GM19324 (cell line): ENCODE measurements at regions not wholly inside any gene's neighbourhood (a gene's known extent, or its start where the extent isn't known, plus 50 kb on each side); places are given as distances from the start of the nearest gene placed in this dataset.

Source experiments
- ATAC-seq: cut with Tn5 transposase; IDR thresholded peaks from one replicate; pipeline ENCODE4 v1.9.1; 2021; ENCODE audit warnings: mild to moderate bottlenecking, moderate library complexity; ENCODE audit not compliant: unreplicated experiment, low FRiP score

- ATAC-seq: no peak
These were observed 590.4 kb downstream of the TBC1D4 start for GRCh38 chr13:74891610-74892009.

GRCh38 chr13:74889321-74889720 is 592.6 kb downstream of the TBC1D4 start:
- ATAC-seq: no peak

DNA sequence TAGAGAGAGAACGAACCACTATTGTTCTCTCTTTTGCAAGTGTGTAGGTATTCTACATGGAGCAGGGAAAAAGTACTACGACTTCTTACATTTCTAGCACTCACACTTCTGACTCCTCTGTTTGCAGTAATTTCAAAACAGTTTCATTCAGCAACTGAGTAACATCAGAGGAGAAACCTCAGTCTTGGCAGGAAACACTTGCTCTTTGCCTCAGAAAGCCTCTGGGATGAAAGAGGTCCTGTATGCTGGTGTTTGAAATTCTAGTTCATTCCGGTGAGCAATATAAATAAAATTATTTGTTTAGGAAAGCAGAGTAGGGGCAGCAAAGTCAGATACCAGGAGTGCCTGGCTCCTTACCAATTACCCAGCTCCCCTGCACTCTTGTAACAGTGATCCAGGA is 595.5 kb downstream of the TBC1D4 start:
- ATAC-seq: no peak

GRCh38 chr13:74883834-74884233 is 598.1 kb downstream of the TBC1D4 start:
- ATAC-seq: no peak

- ATAC-seq: no peak
These were observed 610.4 kb downstream of the TBC1D4 start for GRCh38 chr13:74871369-74872070.

DNA sequence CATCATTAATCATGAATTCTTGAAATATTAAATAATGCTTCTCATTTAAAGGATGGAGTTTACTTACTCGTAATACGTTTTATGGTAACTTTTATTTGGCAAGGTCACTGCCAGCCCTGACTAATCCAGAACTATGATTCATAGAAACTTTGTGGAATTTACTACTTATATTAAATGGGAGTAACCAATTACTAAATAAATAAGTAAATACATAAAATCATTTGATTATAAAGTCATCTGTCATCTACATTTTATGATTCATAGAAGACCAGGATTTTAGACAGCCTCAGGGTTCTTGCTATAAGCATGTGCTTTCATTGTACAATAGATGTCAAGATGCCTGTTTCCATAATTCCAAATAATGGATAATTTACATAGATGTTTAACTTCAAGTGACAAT is 611.1 kb downstream of the TBC1D4 start:
- no peak for ATAC-seq

GRCh38 chr13:74869846-74870245 is 612.1 kb downstream of the TBC1D4 start:
- ATAC-seq: no peak

DNA sequence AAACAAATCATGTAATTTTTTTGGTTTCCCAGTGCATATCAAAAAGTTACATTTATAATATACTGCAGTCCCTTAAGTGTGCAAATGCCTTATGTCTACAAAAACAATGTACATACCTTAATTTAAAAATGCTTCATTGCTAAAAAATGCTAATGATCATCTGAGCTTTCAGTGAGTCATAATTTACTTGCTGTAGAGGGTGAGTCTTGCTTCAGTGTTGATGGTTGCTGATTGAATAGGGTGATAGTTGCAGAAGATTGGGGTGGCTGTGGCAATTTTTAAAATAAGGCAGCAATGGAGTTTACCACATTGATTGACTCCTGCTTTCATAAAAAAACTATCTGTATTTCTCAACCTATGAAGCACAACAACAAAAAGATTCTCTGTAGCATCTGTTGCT is 613.9 kb downstream of the TBC1D4 start:
- no peak for ATAC-seq

DNA sequence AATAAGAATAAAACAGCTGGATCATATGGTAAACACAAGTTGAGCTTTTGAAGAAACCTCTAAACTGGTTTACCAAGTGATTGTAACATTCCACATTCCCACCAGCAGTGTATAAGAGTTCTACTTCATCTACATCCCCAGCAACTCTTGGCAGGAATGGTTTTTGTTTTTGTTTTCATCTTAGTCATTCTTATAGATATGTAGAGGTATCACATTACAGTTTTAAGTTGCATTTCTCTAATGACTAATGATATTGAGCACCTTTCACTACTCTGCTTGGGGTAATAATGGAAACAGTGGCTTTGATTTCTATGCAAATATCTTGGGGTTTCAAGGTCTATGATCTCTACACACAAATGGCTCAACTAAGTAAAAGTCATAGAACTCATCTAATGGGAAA is 614.5 kb downstream of the TBC1D4 start:
- no peak for ATAC-seq

GRCh38 chr13:74866101-74866500 is 615.9 kb downstream of the TBC1D4 start:
- no peak for ATAC-seq

DNA sequence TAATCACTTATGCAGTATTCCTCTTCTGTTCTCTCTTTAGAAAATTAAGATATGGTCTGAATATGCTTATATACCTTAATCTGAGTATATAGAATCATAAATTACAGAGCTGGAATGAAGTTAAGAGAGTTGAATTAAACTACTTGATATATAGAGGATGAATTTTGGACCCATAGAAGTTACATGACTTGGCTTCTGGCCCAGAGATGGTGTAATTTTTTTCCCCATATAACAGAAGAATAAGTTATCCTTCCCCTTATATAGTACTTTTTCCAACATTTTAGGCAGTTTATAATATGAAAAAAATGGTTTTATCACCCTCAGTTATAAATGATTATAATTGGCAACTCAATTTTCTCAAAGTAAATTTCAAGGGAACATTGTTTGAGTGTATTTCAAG is 616.3 kb downstream of the TBC1D4 start:
- ATAC-seq: no peak

DNA sequence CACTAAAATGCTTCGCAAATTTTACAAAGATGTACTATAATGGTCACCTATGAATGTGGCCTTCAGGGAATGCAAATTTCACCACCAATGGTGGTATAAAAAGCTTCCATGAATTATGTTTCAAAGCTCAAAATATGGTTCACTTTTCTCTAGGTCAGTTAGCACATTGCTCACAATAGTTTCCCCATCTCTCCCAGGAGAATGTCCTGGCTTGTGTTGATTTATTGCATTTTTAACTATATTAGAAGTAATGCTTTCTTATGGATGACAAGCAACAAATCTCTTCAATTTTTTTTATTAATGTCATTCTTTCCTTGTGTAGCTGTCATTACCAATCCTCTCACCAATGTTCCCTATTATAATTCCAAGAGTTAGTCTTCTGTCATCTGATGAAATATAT is 621.2 kb downstream of the TBC1D4 start:
- ATAC-seq: no peak

- ATAC-seq: no peak
These were observed 631.1 kb downstream of the TBC1D4 start for GRCh38 chr13:74850893-74851292.

GRCh38 chr13:74847966-74848365 is 634.0 kb downstream of the TBC1D4 start:
- ATAC-seq: no peak

DNA sequence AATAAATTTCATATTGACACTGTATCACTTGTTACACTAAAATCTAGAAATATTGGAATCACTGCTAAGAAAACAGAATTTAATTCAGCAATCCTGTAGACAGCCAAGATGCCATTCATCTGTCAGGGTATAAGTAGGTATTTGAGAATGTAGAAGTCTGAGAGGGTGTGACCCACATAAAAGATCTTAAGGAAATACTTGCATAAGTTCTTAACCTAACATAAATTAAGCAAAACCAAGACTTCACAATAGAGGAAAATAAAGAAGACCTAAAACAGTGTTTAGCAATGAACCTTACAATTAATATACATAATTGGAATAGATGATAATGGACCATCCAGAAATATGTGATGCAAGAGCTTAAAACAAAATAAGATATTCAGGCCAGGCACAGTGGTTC is 636.2 kb downstream of the TBC1D4 start:
- ATAC-seq: no peak

- no peak for ATAC-seq
These were observed 640.3 kb downstream of the TBC1D4 start for GRCh38 chr13:74841651-74842050.

DNA sequence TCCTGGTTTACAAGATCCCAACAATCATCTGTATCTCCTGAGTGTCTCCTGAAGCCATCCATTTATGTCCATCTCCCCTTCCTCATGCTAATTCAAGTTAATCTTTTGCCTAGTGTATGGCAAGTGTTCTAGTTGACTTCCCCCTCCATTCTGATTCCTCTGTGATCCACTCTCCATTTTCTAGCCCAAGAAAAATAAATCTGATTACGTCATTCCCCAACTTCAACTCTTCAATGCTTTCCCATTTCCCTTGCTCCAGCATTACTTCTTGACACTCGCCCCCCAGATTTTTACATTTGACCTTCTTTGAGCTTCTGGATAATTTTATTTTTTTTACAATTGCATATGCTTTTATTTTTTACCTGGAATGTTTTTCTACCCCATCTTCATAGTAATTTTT is 640.8 kb downstream of the TBC1D4 start:
- ATAC-seq: no peak

DNA sequence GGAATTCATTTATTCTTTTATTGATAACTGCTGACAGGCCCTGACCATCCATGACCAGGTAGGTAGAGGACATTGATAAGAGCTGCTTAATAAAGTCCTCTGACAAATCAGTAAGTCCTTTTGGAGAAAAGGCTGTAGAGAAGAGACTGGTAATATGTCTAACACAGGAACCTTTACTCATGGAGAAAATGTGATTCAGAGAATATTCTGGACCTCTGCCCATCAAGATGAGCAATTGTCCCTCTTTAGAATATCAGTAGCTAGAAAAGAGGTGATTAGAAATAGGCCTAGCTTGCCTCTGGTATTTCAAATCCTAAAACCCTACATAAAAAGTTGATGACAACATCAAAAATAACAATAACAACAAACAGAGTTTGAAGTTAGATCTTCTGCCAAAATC is 642.3 kb downstream of the TBC1D4 start:
- no peak for ATAC-seq

DNA sequence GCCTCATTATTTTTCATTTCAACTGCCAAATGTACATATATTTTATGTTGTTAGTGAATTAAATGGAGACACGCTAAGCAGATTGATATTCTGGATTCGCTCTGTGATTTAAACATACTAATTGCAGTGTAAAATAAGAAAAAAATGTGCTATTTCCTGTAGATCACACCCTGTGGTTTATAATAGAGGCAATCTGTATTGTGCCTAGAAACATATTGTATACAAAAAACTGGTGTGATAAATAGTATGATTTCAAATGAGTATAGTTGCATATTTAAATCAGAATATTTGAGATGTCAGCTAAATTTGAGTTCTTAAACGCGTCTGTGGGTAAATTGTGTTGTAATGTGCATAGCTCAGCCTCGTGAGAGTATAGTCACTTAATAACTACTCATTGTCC is 643.9 kb downstream of the TBC1D4 start:
- ATAC-seq: no peak

DNA sequence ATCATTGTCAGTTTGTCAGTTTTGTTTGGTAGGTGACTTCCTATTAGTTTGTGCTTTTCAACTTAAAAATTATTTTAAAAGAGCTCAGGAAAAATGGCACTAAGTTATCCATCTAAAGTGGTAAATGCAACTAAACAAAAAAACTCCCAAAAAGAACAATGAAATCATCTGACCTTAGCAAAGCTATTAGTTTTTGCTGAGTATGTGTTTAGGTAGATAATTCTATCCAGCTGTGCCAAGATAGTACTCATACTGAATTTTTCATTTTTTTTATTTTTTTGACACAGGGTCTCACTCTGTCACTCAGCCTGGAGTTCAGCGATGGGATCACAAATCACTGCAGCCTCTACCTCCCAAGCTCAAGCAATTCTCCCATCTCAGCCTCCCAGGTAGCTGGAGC is 645.3 kb downstream of the TBC1D4 start:
- no peak for ATAC-seq

DNA sequence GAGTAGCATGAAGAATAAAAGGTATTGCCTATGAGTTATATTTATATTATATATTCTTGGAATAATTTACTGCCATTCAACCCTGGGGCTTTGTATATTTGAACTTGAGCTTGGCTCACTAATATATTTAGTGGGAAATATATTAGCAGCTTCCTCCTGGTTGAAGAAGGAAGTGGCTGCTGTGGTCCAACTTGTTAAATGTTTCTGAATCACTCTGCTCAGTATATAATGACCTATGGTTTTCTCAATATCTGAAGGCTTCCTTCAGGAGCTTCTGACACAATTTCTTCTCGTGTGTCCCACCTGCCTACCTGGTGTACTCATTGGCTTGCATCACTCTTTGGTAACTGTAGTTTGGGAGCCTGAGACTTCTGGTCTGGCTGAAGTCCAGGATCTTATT is 646.4 kb downstream of the TBC1D4 start:
- no peak for ATAC-seq

DNA sequence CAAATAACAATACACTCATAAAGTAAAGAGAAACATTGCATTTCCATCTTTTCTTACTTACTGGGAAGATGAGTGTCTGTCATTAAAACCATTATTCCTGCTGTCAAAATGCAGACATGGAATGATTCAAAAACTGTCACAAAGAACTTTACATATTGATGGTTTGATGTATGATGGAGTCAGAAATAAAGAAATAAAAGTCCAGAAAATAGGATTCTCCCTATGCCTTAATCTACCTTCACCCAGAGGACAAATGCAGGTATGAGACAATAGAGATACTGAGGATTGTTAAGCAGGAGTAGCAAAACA is 656.1 kb downstream of the TBC1D4 start:
- ATAC-seq: no peak
